Suprapubic skin (tissue), 4 donors: ENCODE measurements at regions not wholly inside any gene's neighbourhood (a gene's known extent, or its start where the extent isn't known, plus 50 kb on each side); places are given as distances from the start of the nearest gene placed in this dataset.

Experiments used
- DNase-seq, 2 donors: peaks; one replicate each; pipeline ENCODE4 v3.0.0-alpha.2; 2019; ENCODE audit warnings: low spot score in 2 of 2
- H3K27ac ChIP-seq: fragments of 200-600 bp; sonication (generic); one replicate; pipeline ENCODE4 v1.5.1; 2019
- H3K27me3 ChIP-seq: fragments of 200-600 bp; sonication (generic); one replicate; pipeline ENCODE4 v1.5.1; 2019
- H3K36me3 ChIP-seq: fragments of 200-600 bp; sonication (generic); one replicate; pipeline ENCODE4 v1.5.1; 2019
- H3K4me1 ChIP-seq: fragments of 200-600 bp; sonication (generic); one replicate; pipeline ENCODE4 v1.5.1; 2019
- H3K4me3 ChIP-seq: fragments of 200-600 bp; sonication (generic); one replicate; pipeline ENCODE4 v1.5.1; 2019; ENCODE audit warnings: mild to moderate bottlenecking
- H3K9me3 ChIP-seq: fragments of 200-600 bp; sonication (generic); one replicate; pipeline ENCODE4 v1.5.1; 2019
- EP300 ChIP-seq: sonication (generic); formaldehyde crosslinking; IDR thresholded peaks from one replicate; pipeline ENCODE4 v1.6.1; 2017; ENCODE audit warnings: antibody characterized with exemption
- POLR2A ChIP-seq, 2 donors: fragments of 450-650 bp; IDR thresholded peaks; one replicate each; pipeline ENCODE4 v1.6.1; 2017; ENCODE audit warnings: antibody characterized with exemption in 2 of 2, mild to moderate bottlenecking in 2 of 2, moderate library complexity in 2 of 2
- POLR2AphosphoS5 ChIP-seq, 3 donors: sonication (generic); formaldehyde crosslinking; IDR thresholded peaks; one replicate each; pipeline ENCODE4 v1.6.1; 2017; ENCODE audit warnings: antibody characterized with exemption in 3 of 3
- WGBS: methylation state at CpG from one replicate; pipeline ENCODE4 v1.1.5; 2018; 5-methylcytosine and 5-hydroxymethylcytosine counted together
- TF ChIP-seq, protein P1 (sequence below), 2 donors: fragments of 200-600 bp in 1 of 2; fragments of 450-650 bp in 1 of 2; sonication (generic) in 1 of 2; IDR thresholded peaks; one replicate each; pipeline ENCODE4 v1.5.1; 2016 to 2019; ENCODE audit warnings: antibody characterized with exemption in 2 of 2, mild to moderate bottlenecking in 1 of 2, moderate library complexity in 1 of 2

DNA sequence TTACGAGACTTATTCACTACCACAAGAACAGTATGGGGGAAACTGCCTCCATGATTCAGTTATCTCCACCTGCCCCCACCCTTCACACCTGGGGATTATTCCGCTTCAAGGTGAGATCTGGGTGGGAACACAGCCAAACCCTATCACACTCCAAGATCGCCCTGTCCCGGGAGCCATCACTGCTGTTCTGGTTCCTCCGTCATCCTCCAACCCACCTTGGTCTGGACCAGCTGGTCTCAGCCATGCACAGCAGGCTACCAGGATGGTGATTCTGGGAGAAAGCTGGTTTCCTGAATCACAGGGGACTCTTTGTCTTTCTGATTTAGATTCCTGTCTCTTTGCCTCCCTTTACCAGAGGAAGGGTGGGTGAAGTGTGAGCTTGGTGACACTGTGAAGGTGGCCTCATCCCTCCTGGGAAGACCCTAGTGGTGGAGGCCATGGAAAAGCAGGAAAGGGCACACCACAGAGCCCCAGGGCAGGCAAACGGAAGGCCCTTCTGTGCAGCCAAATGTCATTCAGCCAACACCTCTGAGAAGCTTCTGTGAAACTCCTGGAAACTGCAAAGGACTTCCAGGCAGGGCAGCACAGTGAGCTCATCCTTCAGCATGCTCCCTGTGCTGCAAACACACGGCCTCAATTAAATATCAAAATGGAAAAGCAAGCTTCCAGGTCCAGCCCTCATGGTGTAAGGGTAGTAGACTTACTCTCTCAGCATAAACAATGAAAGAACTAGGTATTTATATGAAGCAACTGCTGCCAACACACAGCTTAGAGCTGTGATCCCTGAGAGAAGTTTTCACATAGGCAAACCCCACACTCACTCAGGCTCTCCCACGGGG is 169.8 kb downstream of the ANKRD60 start:
- no peaks in the 10 kb centered on the region for H3K36me3 ChIP-seq
- TF ChIP-seq, protein P1, sequence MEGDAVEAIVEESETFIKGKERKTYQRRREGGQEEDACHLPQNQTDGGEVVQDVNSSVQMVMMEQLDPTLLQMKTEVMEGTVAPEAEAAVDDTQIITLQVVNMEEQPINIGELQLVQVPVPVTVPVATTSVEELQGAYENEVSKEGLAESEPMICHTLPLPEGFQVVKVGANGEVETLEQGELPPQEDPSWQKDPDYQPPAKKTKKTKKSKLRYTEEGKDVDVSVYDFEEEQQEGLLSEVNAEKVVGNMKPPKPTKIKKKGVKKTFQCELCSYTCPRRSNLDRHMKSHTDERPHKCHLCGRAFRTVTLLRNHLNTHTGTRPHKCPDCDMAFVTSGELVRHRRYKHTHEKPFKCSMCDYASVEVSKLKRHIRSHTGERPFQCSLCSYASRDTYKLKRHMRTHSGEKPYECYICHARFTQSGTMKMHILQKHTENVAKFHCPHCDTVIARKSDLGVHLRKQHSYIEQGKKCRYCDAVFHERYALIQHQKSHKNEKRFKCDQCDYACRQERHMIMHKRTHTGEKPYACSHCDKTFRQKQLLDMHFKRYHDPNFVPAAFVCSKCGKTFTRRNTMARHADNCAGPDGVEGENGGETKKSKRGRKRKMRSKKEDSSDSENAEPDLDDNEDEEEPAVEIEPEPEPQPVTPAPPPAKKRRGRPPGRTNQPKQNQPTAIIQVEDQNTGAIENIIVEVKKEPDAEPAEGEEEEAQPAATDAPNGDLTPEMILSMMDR (IDR thresholded peaks at IDR 0.05), result no peak
- TF ChIP-seq POLR2A (IDR thresholded peaks at IDR 0.05), result no peak
- TF ChIP-seq POLR2AphosphoS5 (IDR thresholded peaks at IDR 0.05), result no peak
- TF ChIP-seq EP300, result no peak
- no peak overlapping the region for H3K4me3 ChIP-seq
- DNase-seq, result no peak
- 75% methylated on average over 8 of the region's 8 CpGs for WGBS
- no peak overlapping the region for H3K27ac ChIP-seq
- no peaks in the 10 kb centered on the region for H3K27me3 ChIP-seq
- H3K9me3 ChIP-seq, result no peaks in the 10 kb centered on the region
- H3K4me1 ChIP-seq, result peaks cover 14% of the 10 kb centered on the region

DNA sequence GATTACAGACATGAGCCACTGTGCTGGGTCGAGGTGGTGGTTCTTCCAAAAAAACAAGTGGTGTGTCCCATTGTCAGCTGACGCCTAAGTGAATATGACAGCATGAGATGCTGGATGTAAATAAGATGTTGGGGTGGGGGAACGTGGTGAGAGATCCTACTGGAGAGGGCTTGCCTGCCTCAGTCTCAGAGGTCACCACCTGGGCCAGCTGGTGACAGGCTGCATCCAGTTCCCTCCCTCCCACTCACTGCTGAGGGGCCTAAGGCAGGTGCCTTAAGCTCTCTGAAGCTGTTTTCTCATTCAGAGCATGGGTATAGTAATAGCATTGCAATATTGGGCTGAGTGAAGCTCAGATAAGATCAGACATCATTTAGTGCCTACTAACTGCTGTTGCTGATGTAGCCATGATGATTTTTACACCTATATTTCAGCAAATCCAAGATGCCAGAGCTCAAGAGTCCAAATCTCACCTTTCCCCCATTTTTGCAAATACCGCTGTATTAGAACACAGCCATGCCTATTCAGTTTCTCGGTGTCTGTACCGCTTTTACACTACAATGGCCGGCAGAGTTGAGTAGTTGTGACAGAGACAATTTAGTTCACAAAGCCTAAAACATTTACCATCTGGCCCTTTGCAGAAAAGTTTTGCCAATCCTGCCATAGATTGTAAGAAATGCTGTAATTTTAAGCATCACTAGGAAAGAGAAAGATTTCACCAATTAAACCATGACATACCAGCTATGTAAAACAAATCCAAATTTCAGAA is 171.3 kb downstream of the ANKRD60 start:
- H3K36me3 ChIP-seq, result no peaks in the 10 kb centered on the region
- H3K27me3 ChIP-seq, result no peaks in the 10 kb centered on the region
- 93% methylated on average over 6 of the region's 7 CpGs for WGBS
- no peaks in the 10 kb centered on the region for H3K9me3 ChIP-seq
- TF ChIP-seq, protein P1 (IDR thresholded peaks at IDR 0.05), result no peak
- no peak for TF ChIP-seq POLR2A (IDR thresholded peaks at IDR 0.05)
- TF ChIP-seq POLR2AphosphoS5 (IDR thresholded peaks at IDR 0.05), result no peak
- TF ChIP-seq EP300, result no peak
- no peak overlapping the region for H3K27ac ChIP-seq
- no peak overlapping the region for H3K4me3 ChIP-seq
- no peak for DNase-seq
- H3K4me1 ChIP-seq, result peaks cover 14% of the 10 kb centered on the region

DNA sequence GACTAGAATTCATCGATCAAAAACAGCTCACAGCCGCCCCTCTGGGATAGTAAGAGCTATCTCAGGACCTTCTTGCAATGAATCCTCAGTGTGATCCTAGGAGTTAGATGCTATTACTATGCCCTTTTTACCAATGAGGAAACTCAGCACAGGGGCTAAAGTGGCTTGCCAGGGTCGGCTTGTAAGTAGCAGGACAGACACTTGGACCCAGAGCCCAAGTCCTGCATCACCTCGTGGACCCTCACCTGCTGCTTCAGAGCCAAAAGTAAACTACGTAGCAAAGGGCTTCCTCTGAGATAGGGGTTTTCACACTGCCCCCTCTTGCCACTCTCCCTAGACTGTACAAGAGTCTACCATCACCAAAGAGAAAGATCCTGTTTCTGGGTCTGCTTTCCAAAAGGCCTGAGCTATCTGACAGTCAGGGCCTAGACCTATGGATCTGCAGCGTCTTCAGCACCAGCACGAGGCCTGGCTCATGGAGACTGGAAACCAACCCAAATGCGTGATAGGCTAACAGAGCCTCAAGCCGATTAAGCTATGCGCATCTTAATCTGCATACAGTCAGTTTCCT is 172.3 kb downstream of the ANKRD60 start:
- Histone ChIP-seq H3K27me3 (no peaks in the 10 kb centered on the region), H3K9me3 (no peaks in the 10 kb centered on the region), H3K27ac (no peak overlapping the region), H3K4me1 (peaks cover 14% of the 10 kb centered on the region), H3K36me3 (no peaks in the 10 kb centered on the region), H3K4me3 (no peak overlapping the region)
- 93% methylated on average over 10 of the region's 10 CpGs for WGBS
- no peak for DNase-seq
- no peak for TF ChIP-seq POLR2A (IDR thresholded peaks at IDR 0.05)
- no peak for TF ChIP-seq POLR2AphosphoS5 (IDR thresholded peaks at IDR 0.05)
- TF ChIP-seq, protein P1 (IDR thresholded peaks at IDR 0.05), result no peak
- no peak for TF ChIP-seq EP300

DNA sequence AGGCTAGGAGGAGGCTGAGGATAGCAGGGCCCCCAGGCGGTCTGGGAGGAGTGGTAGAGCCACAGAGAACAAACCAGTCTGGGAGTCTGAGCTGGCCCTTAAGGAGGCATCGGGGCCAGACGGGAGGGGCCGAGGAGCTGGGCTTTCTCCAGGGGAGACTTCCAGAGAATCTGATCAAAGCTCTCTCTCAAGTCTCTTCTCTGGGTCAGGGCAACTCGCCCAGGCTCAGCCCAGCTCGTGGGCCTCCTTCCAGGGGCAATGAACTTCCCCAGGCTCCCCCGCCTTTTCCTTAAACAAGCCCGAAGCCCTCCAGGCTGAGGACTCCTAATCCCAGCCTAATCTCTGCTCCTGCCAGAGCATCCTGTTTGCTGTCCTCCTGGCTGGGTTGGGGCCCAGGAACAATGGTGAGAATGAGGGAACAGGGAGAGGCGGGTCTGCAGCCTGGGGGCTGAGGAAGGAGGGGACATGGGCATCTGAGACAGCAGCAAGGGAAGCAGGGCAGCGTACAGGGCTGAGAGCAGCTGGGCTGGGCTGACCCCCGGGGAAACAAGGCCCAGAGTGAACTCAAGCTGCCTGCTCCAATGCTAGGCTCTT is 173.6 kb downstream of the ANKRD60 start:
- no peak for TF ChIP-seq POLR2A (IDR thresholded peaks at IDR 0.05)
- TF ChIP-seq POLR2AphosphoS5 (IDR thresholded peaks at IDR 0.05), result peak in 1 of 3 donors; percentile 8
- Histone ChIP-seq H3K4me3 (no peak overlapping the region), H3K4me1 (peaks cover 14% of the 10 kb centered on the region), H3K9me3 (no peaks in the 10 kb centered on the region), H3K36me3 (no peaks in the 10 kb centered on the region), H3K27me3 (no peaks in the 10 kb centered on the region), H3K27ac (peak overlapping the region; percentile 66)
- WGBS, result 15% methylated on average over 9 of the region's 11 CpGs
- peak; percentile 72 to 87 for DNase-seq

DNA sequence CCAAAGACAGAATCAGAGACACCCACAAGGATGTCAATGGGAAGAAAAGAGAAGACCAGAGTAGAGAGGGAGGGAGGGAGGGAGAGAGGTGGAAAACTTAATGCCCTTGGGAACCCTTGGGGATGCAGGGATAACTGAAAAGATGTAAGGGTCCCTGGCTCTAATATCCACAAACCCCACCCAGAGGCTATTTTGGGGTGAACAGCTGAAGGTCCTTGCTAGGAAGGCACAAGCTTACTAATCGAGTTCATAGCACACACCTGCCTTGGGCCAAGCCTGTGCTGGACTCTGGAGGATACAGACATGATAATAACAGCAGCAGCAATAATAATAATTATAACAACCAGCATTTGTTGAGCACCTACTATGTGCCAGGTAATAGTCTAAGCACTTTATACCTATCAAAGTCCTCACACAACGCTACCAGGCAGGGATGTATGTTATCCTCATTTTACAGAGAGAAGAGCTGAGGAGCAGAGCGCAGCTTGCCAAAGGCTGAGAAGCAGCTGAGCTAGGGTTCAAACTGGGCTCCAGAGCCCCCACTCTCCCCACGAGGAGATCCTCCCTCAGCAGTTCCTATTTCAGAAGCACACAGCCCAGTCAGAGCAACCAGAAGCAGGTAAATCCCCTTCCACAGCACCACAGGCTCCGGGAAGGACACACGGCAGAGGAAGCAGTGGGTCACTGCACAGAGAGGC is 174.2 kb downstream of the ANKRD60 start:
- Histone ChIP-seq H3K36me3 (no peaks in the 10 kb centered on the region), H3K4me3 (no peak overlapping the region), H3K9me3 (no peaks in the 10 kb centered on the region), H3K4me1 (peaks cover 14% of the 10 kb centered on the region), H3K27ac (peak overlapping the region; percentile 66), H3K27me3 (no peaks in the 10 kb centered on the region)
- TF ChIP-seq POLR2AphosphoS5 (IDR thresholded peaks at IDR 0.05), result no peak
- TF ChIP-seq, protein P1 (IDR thresholded peaks at IDR 0.05), result no peak
- TF ChIP-seq EP300, result no peak
- TF ChIP-seq POLR2A (IDR thresholded peaks at IDR 0.05), result no peak
- WGBS, result 45% methylated on average over 6 of the region's 6 CpGs
- no peak for DNase-seq
